ENCODE measurements at regions not wholly inside any gene's neighbourhood (a gene's known extent, or its start where the extent isn't known, plus 50 kb on each side); places are given as distances from the start of the nearest gene placed in this dataset.

- DNase-seq (ENCODE audit: low spot score), result no peak
Measured at GRCh38 chr1:239884796-239885195, 206.9 kb upstream of the FMN2 start.

- no peak for DNase-seq (ENCODE audit: low spot score)
Measured at GRCh38 chr1:239886266-239886665, 205.4 kb upstream of the FMN2 start.

- DNase-seq (ENCODE audit: low spot score), result no peak
Measured at GRCh38 chr1:239888639-239889038, 203.0 kb upstream of the FMN2 start.

- DNase-seq (ENCODE audit: low spot score), result no peak
Measured at GRCh38 chr1:239891621-239892358, 199.9 kb upstream of the FMN2 start.

GRCh38 chr1:239892602-239893001 lies 199.1 kb upstream of the FMN2 start:
- no peak for DNase-seq (ENCODE audit: low spot score)

GRCh38 chr1:239893127-239893731 lies 198.5 kb upstream of the FMN2 start:
- DNase-seq (ENCODE audit: low spot score), result no peak

GRCh38 chr1:239896569-239896968 lies 195.1 kb upstream of the FMN2 start:
- DNase-seq (ENCODE audit: low spot score), result no peak

- DNase-seq (ENCODE audit: low spot score), result no peak
Measured at GRCh38 chr1:239896980-239897379, 194.7 kb upstream of the FMN2 start.

GRCh38 chr1:239897458-239897857 lies 194.2 kb upstream of the FMN2 start:
- no peak for DNase-seq (ENCODE audit: low spot score)

GRCh38 chr1:239898062-239898730 lies 193.5 kb upstream of the FMN2 start:
- peak; percentile 76 for DNase-seq (ENCODE audit: low spot score)

GRCh38 chr1:239899747-239900146 lies 191.9 kb upstream of the FMN2 start:
- DNase-seq (ENCODE audit: low spot score), result no peak

- no peak for DNase-seq (ENCODE audit: low spot score)
Measured at GRCh38 chr1:239906394-239906793, 185.3 kb upstream of the FMN2 start.

GRCh38 chr1:239909898-239910297 lies 181.8 kb upstream of the FMN2 start:
- no peak for DNase-seq (ENCODE audit: low spot score)

- DNase-seq (ENCODE audit: low spot score), result no peak
Measured at GRCh38 chr1:239912471-239912870, 179.2 kb upstream of the FMN2 start.

- no peak for DNase-seq (ENCODE audit: low spot score)
Measured at GRCh38 chr1:239913141-239913585, 178.5 kb upstream of the FMN2 start.

- DNase-seq (ENCODE audit: low spot score), result no peak
Measured at GRCh38 chr1:239914751-239915231, 176.9 kb upstream of the FMN2 start.

GRCh38 chr1:239918634-239919033 lies 173.0 kb upstream of the FMN2 start:
- no peak for DNase-seq (ENCODE audit: low spot score)

- DNase-seq (ENCODE audit: low spot score), result no peak
Measured at GRCh38 chr1:239920214-239920613, 171.5 kb upstream of the FMN2 start.

- DNase-seq (ENCODE audit: low spot score), result no peak
Measured at GRCh38 chr1:239922778-239923522, 168.7 kb upstream of the FMN2 start.

- no peak for DNase-seq (ENCODE audit: low spot score)
Measured at GRCh38 chr1:239924741-239925350, 166.8 kb upstream of the FMN2 start.

GRCh38 chr1:239926184-239926583 lies 165.5 kb upstream of the FMN2 start:
- no peak for DNase-seq (ENCODE audit: low spot score)

- no peak for DNase-seq (ENCODE audit: low spot score)
Measured at GRCh38 chr1:239929317-239929716, 162.4 kb upstream of the FMN2 start.

Measured in left forelimb (tissue), 1 donor.